Activated CD4-positive, CD25-positive, alpha-beta regulatory T cell (primary cell): ENCODE measurements at regions not wholly inside any gene's neighbourhood (a gene's known extent, or its start where the extent isn't known, plus 50 kb on each side); places are given as distances from the start of the nearest gene placed in this dataset.

ENCODE experiments used
- DNase-seq, 4 experiments: peaks; one replicate each; lab custom pipeline; 2025; lab: John Stamatoyannopoulos, UW

DNA sequence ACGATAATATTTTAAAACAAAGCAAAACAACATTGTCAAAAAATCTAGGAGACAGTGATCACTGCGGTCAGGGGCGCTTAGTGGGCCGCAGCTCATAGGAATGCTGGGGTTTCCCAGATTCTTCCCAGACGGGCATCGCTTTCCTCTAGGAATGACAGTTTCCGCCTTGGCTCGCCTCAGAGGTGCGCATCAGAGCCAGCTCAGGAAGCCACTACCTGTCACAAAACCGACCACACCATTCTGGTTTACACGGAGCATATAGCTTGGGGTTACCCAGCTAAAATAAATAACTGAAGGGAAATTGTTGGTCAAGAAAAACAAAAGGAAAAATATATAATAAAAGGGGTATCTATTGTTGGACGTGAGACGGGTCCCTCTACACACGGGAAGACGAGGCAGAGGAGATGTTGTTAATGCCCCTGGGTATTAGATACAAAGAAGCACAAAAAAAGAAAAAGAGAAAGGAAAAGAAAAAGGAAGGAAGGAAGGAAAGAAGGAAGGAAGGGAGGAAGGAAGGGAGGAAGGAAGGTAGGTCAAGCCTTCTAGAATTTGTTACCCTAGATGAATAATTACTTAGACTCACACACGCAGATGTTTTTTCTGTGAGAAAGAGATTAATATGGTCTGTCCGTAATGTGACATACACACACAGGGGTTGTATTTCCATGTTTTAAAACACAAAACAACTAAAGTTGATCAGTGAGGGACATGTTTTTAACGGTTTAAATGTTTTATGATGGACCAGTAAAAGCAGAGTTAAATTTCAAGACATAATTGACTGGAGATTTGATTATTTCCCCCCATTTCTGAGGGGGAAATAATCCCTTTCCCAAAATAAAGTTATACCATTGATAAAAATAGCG is 292.4 kb upstream of the NFE2L3 start:
- DNase-seq = no peak

DNA sequence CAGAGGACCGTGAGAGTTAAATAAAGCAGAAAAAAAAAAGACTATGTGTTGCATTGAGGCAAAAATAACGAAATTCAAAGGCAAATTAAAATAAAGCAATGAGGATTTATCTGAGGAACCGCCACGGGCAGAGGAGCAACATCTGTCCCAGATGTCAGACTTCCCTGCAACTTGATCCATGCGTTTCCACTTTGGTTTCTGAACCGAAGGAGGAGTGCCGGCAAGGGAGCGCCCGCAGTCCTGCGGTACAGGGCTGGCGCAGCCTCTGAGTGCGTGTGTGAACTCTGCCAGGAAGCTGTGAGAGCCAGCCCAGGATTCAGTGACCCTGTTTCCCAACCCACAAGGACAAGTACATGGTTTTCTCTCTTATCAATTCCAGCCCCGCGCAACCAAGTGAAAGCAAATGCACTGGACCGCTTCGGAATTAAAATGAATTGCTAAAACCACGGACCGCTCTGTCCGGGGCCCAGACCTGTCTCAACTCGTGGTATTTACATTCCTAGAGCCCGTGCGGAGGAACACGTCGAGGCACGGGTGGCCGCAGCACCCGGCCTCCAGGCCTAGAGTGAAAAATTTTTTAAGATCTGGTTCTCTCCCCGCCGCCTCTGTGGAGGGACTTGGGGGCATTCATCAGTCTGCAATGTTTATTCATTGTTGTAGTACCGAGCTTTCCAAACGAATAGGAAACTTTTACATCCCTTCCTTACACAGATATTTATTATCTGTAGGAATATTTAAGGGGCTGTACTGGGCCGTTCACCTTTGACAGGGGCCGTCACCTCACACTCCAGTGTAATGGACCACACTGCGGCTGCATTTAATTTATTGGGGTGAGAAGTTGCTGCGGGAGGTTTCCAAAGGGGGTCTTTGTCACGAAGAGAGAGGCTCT is 291.5 kb upstream of the NFE2L3 start:
- no peak for DNase-seq

DNA sequence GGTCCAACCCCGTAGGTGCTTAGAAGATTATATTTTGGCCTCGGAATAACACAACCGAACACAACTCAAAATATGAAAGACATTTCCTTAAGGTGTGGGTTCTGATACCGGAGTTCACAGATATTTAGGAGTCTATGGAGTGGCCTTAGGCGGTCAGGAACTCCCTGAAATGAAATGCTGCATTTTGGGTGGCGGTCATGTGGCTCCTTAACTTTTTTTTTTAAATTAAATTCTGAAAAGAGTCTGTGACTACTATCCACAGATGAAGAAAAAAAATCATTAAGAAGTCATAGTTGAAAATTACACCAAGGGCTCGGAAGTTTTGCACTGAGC is 290.9 kb upstream of the NFE2L3 start:
- no peak for DNase-seq

DNA sequence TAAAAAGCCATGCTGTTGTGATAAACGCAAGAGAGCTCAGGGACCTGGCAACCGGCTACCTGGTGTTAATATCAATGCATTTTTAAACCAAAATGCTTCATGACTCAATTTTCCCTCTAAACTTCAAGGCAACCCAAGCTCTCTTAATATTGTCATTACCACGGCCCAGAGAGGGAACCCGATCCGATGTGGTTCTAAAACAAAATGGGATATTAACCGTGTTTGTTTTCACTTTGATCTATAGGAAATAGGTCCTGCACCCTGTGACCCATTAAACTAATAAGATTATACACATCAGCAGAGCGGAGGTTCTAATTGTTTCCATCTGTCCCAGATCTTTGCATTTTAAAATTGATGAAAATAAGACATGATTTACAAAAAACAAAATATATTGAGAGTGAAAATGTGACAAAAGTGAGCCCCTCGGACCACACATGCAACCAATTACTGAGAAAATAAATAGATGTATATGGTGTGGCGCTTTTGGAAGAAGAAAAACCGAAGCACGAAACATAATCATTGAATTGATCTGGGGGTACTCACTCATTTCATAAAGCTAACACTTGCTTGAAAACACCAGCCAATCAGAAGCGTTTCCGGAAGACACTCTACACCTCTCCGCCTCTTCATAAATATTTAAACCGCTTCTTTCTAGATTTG is 290.3 kb upstream of the NFE2L3 start:
- no peak for DNase-seq

DNA sequence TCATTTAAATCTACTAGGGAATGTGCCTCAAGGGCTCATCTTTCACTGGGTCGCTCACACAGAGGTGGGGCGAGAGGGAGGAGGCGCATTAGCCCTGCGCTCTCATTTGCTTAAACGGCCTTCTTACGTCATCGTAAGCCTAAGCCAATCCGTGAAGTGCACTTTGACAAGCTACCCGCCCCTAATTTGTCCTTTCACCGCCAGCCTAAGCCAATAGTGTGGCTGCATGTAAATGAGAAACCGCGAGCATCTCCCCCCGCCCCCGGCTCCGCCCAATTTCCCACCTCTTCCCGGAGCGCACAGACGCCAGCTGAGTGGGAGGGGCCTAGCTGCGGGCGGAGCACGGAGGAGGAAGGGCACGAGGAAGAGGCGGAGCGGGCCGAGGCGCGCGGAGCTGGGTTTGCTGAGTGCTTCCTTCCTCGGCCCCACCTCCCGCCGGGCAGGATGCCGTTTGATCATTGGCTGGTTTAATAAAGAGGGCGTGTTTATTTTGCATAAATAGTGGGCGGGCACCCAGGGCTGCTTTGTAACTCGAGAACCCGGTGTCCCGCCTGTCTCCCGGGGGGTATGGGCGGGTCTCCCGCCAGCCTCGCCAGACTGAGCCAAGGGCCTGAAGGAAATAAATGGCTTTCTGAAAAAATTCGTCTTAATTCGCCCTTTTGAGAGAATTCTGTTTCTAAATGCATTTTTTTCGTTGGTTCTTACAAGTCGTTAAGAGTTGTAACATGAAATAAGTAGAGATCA is 289.6 kb upstream of the NFE2L3 start:
- peak in 3 of 4 experiments; percentile 23 to 44 (median 36) for DNase-seq

DNA sequence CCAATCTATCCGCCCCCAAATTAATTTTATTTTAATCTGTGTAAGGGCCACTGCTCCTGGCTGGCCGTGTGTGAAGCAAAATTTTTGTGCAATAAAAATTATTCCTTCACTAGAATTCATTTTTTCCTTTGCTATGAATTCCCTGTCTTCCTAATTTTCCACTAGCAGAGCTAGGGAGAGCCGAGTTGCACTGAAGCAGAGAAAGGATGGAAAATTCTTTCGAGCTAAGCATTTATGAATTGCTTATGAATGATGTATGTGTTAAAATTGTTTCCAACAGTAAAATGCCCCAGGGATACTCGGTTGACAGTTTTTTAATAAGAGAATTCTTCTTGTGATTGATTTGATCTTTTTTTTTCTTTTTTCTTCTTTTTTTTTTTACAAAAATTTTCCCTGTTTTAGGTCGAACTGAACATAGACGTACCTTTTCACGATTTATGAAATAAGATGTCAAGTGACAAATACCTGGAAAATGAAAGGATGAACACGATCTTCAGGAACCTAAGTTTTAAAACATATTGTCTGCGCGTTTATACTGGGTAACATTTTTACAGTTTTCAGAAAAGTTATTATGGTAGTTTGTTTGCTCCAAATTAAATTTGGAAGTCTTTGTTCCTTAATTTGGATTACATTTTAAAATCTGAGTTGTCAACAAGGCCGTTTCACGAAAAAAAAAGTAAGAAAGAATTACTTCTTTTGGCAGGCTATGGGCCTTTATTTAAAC is 288.8 kb upstream of the NFE2L3 start:
- DNase-seq = no peak

DNA sequence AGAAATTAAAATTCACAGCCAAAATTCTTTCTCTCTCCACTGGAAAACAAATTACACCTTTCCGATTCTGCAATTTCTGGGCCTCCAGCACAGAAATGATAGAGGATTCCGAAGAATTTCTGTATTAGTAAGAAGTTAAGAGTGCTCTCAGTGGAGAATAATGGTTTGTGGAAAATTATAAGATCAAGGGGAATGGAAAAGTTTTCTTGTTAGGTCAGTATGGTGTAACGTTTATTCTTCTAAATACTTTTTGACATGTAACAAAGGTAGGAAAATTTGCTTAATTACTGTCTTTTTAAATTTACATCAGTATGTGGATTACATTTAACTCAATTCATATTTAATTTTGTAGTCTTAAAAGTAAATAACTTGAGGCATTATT is 288.3 kb upstream of the NFE2L3 start:
- no peak for DNase-seq

DNA sequence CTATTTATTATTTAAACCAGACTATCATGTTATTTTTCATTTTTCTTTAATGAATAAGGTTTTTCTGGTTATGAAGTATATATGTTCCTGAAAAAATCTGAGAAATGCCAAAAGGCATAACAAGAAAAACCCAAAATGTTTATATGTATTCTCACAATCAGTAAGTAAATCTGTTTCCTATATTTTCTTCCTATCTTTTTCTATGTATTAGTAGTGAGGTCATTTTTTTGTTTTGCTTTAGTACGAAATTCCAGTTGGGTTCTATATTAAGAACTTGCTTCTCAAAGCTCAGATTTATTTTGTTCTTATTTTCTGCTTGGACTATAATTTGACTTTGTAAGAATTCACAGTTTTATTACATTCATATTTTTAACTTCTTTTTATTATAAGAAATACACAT is 287.5 kb upstream of the NFE2L3 start:
- DNase-seq = no peak

DNA sequence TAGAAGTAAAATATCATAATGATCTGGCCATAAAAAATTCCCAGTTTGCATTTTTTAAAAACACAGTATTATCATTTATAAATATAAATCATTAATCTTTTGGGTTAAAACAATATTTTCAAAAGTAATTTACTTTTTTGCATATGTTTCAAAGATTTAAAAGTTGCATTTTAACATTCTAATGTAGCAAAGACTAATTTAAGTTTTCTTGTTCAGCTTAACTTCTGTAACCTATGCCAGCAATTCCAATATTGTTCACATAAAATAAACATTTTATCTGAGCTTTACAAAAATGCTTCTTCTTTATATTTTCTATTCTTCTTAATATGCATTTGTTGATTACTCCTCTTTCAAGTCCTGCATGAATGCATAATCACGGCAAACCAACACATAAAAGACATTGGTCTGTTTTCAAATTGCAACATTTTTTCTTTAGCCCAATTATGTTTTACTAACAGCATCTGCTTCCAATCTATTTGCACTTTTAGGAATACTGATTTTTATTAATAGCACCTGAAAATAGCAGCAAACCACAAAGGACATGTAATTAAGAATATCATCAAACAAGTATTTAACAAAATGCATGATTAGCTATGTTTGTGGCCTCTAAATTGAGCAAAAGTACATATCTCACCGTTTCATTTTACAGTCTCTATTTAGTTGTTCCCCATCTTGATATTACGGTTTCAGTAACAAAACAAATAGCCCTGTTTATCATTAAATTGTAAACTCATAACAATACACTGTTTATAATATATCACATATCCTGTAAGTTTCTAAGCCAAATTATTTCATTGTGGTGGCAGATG is 286.9 kb upstream of the NFE2L3 start:
- no peak for DNase-seq

DNA sequence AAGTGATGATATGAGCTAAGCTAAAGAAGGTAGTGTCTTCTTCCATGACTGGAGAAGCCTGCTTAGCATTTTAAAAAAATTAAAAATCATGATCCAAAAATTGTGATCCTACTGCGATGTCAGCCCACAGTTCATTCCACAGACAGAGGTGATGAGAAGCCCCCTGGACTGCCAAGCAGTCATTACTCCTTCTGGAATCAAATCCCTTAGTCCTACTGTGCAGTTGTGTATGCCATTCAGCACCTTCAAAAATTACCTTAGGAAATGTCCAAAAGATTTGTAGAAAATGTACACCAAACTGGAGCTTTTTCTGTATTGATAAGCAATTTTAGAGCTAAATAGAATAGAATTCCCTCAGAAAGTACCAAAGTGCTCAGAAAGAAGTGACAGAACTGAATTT is 283.5 kb upstream of the NFE2L3 start:
- DNase-seq = no peak

DNA sequence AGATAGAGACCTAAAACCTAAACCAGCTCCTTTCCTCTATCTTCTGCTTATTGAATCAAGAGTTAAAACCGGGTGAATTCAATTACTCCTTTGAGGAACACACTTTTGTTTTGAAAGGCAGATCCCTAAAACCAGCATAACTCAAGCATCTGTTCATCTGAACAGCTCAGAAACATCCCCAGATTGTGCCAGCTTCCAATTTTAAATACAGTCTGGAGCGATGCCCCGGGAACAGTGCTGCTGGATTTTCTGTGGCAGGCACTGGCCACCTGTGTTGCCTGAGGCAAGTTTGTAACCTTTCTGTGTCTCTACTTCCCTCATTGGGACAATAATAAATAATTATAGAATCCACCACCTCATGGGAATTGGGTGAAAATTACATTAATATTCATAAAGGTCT is 281.4 kb upstream of the NFE2L3 start:
- DNase-seq = no peak

DNA sequence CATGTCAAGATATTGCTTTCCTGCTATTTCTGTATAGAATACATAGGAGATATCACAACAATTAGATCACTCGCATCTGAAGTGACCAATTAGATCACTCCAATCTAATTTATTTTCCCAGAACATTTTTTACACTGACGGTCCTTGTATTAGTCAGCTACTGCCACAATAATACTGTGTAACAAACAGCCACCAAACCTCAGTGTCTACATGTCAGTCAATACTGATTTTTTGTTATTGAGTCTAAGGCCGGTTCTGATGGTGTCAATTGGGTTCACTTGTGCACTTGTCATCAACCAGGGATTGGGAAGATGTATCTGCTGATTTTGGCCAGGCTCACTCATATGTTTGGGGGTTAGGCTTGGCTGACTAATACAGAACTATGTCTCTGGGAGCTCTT is 275.9 kb upstream of the NFE2L3 start:
- DNase-seq = no peak

DNA sequence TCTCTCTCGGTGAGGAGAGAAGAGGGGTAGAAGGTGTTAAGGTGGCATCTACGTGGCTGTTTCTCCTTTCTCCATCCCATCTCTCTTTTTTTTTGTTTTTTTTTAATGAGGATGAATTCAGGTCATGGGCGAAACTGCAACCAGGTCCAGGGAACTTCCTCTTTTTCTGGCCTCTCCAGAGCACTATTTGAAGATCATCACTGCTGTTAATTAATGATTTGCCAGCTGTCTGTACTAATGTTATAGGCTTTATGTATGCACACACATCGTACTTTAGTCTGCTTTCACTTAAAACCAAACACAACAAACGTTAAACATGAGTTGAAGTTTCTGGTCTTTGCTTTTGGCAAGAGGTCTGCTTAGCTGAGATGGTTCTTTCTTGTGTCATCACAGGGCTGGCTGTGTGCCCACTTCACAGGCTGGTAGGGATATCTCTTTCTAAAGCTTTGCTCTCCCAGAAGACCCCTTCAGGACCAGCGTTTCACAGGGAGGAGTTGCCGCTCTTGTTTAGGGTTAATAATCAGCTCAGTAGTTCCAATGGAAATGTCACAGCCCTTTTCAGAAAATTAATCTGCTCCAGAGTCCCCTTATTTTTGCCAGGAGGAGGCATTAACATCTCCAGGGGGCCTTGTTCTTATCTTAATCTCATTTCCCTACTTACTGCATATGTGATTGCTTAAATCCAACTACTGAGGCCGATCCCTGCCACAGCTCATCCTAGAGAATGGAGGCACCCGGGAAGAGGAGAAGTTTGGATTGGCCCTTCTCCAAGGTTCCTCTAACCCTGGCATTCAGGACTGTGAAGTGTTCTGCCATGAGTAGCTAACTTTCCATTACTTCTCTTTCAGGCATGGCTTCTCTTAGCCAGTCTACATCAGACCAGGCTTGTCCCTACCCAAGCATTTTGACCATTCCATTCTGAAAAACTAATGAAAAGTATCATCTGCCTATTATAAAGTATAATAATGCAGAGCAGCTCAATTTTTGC is 273.9 kb upstream of the NFE2L3 start:
- DNase-seq = no peak

DNA sequence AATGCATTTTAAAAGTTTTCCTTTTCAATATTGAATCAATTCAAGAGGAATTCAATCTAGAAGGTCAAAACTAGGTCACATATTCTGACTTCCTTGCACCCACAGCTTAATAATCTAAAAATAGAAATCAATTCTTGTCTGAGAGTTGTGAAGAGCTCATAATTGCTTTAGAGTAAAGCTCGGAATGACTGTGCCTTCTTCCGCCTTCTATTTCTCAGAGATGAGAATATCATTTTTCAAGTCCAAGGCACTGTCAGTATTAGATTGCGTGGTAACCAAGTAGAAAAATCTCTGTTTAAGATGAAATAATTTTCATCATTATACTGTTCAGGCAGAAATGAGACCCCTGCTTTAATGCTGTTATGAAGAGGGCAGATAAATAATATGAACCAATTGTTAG is 272.2 kb upstream of the NFE2L3 start:
- DNase-seq = no peak

DNA sequence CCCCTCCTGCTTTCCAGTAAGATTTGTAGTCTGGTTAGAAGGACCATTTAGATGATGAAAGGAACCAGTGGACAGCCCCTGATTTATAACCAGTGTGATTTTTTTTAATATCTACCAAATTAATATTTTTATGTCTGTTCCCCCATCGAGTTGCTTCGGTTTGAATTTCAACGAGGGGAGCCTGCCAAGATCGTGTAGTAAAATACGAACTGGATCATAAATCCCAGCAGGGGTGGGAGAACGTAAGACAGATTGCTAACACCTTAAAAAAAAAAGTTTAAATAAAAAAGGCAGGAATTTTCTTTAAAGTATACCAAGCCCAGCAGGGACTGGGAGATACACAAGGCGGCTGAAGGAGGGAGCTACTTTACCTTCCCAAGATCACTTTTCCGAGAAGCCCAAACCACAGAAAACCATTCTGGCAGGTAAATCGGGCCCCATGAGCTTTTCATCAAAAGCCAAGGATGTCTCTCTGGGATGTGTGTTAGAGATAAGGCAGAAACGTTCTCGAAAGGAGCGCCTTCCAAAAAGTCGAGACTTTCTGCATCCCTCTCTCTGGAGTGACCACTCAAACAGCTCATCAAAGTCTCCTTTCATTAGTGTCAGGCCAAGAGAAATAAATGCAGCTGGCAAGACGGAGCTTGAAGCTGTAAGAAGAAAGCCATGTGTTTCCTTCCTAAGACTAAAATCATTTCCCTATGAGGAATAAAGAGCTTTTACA is 270.5 kb upstream of the NFE2L3 start:
- no peak for DNase-seq

DNA sequence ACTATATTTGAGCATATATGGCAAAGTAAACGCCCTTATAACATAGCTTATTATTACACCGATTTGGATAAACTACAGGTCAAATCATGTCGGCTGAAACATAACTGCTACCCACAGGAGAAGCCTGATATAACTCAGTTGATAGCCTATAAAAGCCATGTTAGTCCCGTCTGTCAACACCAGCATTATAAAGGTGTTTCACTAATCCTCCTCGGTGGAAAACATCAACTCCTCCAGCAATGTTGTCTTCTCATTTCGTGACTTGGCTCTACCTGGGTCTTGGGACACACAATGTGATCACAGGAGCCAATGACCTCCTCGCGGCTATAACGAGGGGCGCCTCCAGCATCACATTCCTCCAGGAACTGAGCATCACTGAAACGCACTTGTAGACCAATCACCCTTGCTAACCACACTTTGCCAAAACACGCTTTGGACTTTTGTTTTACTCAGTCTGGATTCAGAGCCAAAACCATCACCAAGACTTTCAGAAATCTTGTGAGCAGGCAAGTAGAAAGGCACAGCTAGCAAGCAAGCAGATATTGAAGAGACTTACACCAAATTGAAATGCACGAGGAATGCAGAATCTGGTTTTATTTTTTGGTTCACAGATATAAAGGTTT is 269.7 kb upstream of the NFE2L3 start:
- DNase-seq = no peak

DNA sequence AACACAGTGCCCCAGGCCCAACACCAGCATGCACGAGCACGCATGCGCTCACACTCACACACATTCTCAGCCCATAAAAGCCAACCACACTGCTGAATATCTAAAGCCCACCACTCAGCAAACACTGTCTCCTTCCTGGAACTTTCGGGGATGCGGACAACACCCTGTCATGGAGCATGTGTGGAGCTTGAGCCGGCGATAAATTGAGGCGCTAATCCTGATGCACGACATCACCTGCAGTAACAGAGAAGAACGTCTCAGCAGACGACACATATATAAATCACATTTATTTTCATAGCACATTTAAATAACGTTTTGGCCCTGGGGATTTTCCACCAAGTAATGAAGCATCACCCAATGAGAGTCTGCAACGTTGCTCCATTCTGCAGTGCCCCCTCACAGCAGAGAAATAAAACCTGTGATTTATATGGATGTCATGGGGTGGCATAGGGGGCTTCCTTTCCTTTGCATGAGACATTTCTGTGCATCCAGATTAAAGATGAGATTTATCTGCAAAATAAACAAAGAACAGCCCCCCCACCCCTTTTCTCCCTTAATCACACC is 267.7 kb upstream of the NFE2L3 start:
- DNase-seq = no peak

DNA sequence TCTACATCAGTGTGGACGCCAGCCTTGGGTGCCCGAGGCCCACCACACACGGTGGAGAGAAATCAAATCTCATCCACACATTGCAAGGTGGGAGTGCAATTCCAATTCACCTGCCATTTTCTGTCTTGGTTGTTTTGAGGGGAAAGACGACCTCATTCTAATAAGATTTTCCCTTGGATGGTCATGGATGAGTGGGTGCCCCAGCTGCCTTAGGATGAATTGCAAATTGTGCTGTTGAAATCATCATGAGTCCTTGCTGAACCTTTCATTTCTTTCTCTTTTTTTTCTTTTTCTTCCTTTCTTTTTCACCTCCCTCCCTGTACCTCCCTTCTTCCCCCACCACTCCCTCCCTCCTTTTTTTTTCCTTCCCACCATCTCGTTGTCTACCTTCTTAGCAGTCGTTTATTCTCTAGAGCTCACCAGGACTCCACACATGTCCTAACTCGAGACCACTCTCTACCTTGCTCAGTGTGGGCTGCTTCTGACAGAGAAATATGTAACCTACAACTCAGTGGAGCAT is 266.9 kb upstream of the NFE2L3 start:
- no peak for DNase-seq
